Right lobe of liver (tissue), 4 donors: ENCODE measurements at regions not wholly inside any gene's neighbourhood (a gene's known extent, or its start where the extent isn't known, plus 50 kb on each side); places are given as distances from the start of the nearest gene placed in this dataset.

Experiments used
- POLR2A ChIP-seq: fragments of 450-650 bp; IDR thresholded peaks from one replicate; pipeline ENCODE4 v1.6.1; 2017; ENCODE audit warnings: antibody characterized with exemption, mild to moderate bottlenecking
- TF ChIP-seq, protein P1 (sequence below), 4 donors: fragments of 200-600 bp in 3 of 4; fragments of 450-650 bp in 1 of 4; IDR thresholded peaks; one replicate each; pipeline versions ENCODE4 v1.5.1 to v1.8.0; 2016 to 2022; ENCODE audit warnings: antibody characterized with exemption in 4 of 4, mild to moderate bottlenecking in 2 of 4
- donor health status: DM: no; HTN: no; CAD: no.
- donor health status: DM: no; HTN: no; CAD: no.
- donor health status: DM: no; HTN: yes; CAD: no.

- TF ChIP-seq, protein P1, sequence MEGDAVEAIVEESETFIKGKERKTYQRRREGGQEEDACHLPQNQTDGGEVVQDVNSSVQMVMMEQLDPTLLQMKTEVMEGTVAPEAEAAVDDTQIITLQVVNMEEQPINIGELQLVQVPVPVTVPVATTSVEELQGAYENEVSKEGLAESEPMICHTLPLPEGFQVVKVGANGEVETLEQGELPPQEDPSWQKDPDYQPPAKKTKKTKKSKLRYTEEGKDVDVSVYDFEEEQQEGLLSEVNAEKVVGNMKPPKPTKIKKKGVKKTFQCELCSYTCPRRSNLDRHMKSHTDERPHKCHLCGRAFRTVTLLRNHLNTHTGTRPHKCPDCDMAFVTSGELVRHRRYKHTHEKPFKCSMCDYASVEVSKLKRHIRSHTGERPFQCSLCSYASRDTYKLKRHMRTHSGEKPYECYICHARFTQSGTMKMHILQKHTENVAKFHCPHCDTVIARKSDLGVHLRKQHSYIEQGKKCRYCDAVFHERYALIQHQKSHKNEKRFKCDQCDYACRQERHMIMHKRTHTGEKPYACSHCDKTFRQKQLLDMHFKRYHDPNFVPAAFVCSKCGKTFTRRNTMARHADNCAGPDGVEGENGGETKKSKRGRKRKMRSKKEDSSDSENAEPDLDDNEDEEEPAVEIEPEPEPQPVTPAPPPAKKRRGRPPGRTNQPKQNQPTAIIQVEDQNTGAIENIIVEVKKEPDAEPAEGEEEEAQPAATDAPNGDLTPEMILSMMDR (IDR thresholded peaks at IDR 0.05): no peak
- no peak for TF ChIP-seq POLR2A
These were observed 413.7 kb downstream of the PTPRU start for GRCh38 chr1:29650041-29650400.
